A673 (cell line): ENCODE measurements at regions not wholly inside any gene's neighbourhood (a gene's known extent, or its start where the extent isn't known, plus 50 kb on each side); places are given as distances from the start of the nearest gene placed in this dataset.

ENCODE experiments used
- BruUV-seq: library from RNA; stranded (reverse); fragments of 400-500 nt; replicated peaks from 2 replicates; lab custom pipeline; 2021; lab: Mats Ljungman, UMichigan
- CTCF ChIA-PET: fragments of 300-600 bp; sonication (Branson Sonifier 250); formaldehyde crosslinking; loops from one replicate; lab custom pipeline; 2022; ENCODE audit warnings: antibody characterized with exemption; lab: Charles Lee
- POLR2A ChIA-PET: fragments of 300-600 bp; sonication (Branson Sonifier 250); formaldehyde crosslinking; loops from one replicate; lab custom pipeline; 2022; ENCODE audit warnings: antibody characterized with exemption; ENCODE audit not compliant: low non-redundant PET; lab: Charles Lee
- DNase-seq: peaks from one replicate; pipeline ENCODE4 v3.0.0-alpha.2; 2015; ENCODE audit warnings: low spot score
- H3K27ac ChIP-seq: fragments of 200-600 bp; sonication (generic); 2 replicates; pipeline ENCODE4 v1.5.1; 2016; ENCODE audit warnings: mixed run types, low read depth, mild to moderate bottlenecking, mixed read lengths, antibody characterized with exemption, low read length; ENCODE audit not compliant: poor library complexity, severe bottlenecking
- H3K27me3 ChIP-seq: fragments of 200-600 bp; sonication (generic); replicated peaks from 2 replicates; pipeline ENCODE4 v1.6.1; 2017; ENCODE audit warnings: mixed run types, low read depth, mild to moderate bottlenecking, mixed read lengths, antibody characterized with exemption, low read length; ENCODE audit not compliant: insufficient read depth, poor library complexity
- H3K36me3 ChIP-seq: fragments of 200-600 bp; sonication (generic); 2 replicates; pipeline ENCODE4 v1.6.1; 2016; ENCODE audit warnings: mixed run types, mild to moderate bottlenecking, mixed read lengths, antibody characterized with exemption, low read length; ENCODE audit not compliant: insufficient read depth, poor library complexity, severe bottlenecking
- H3K4me1 ChIP-seq: fragments of 200-600 bp; sonication (generic); 2 replicates; pipeline ENCODE4 v1.6.1; 2017; ENCODE audit warnings: mixed run types, mild to moderate bottlenecking, mixed read lengths, antibody characterized with exemption, low read length; ENCODE audit not compliant: insufficient read depth, poor library complexity, severe bottlenecking
- H3K4me3 ChIP-seq: fragments of 200-600 bp; sonication (generic); 2 replicates; pipeline ENCODE4 v1.5.1; 2016; ENCODE audit warnings: low read depth, mixed run types, mild to moderate bottlenecking, mixed read lengths, low read length; ENCODE audit not compliant: poor library complexity, severe bottlenecking
- H3K9me3 ChIP-seq: fragments of 200-600 bp; sonication (generic); 2 replicates; pipeline ENCODE4 v1.6.1; 2016; ENCODE audit warnings: mixed run types, low read depth, mild to moderate bottlenecking, mixed read lengths, antibody characterized with exemption, low read length; ENCODE audit not compliant: poor library complexity, severe bottlenecking
- CTCF ChIP-seq: fragments of 300-800, 200-600 bp; sonication (generic); conservative IDR thresholded peaks from 2 replicates; pipeline ENCODE4 v1.5.1; 2017; ENCODE audit warnings: low read depth, mild to moderate bottlenecking, antibody characterized with exemption, low read length, moderate library complexity, mixed read lengths
- EZH2 ChIP-seq: fragments of 200-600 bp; sonication (generic); IDR thresholded peaks from 2 replicates; pipeline ENCODE4 v1.6.1; 2017; ENCODE audit warnings: borderline replicate concordance, low read depth, mild to moderate bottlenecking, mixed read lengths, antibody characterized with exemption, low read length; ENCODE audit not compliant: poor library complexity, severe bottlenecking
- intact Hi-C: fragments of 100-400 bp; cut with micrococcal nuclease; formaldehyde crosslinking; loops from one replicate; pipeline ENCODE4 v1.10.0; 2022; ENCODE audit not compliant: unreplicated experiment

DNA sequence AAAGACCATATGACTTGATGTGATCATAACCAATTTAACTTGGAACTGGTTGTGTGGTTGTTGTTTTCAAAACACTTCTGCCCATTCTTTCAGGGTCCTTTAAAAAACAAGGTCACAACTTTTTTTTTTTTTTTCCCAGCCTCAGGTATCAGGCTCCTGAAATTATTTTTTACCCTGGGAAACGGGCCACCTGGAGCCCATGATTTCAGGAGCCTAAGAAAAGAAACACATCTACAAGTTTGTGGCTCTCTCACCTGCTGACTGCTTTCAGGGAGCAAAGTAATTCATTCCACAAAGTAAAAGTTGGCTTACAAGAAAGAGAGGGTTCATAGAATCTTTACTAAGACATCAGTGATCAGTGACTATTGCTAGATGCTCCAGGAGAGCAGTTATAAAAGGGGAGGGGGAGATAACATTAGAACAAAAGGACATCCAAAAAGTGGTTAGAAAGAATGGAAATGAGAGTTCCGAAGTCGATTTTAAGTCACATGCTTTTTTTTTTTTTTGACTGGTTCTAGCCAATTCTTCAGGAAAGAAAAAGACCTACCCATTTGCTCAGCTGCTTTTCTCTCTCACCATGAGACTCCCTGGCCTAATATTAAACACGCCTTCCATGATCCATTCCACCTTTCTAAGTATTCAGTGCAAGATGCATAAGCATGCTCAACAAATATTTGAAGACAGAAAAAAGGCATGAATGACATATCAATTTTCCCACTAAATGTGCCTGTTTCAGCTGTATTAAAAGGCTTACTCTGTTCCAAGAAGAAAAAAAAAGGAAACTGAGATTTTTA lies 267.3 kb downstream of the LRATD1 start:
- POLR2A ChIA-PET = no interaction called here
- Histone ChIP-seq H3K4me1 (no peaks in the 10 kb centered on the region), H3K27ac (no peak overlapping the region), H3K36me3 (no peaks in the 10 kb centered on the region), H3K27me3 (peaks cover 18% of the 10 kb centered on the region), H3K9me3 (no peaks in the 10 kb centered on the region), H3K4me3 (no peak overlapping the region)
- no peak for DNase-seq
- BruUV-seq = no TSS peak
- intact Hi-C loops = no loop called here
- no peak for TF ChIP-seq EZH2
- TF ChIP-seq CTCF = no peak
- CTCF ChIA-PET = no interaction called here

GRCh38 chr2:14901737-14902136 lies 269.2 kb downstream of the LRATD1 start:
- no peaks in the 10 kb centered on the region for H3K36me3 ChIP-seq
- H3K27me3 ChIP-seq = peaks cover 35% of the 10 kb centered on the region
- intact Hi-C loops = no loop called here
- H3K4me1 ChIP-seq = no peaks in the 10 kb centered on the region
- DNase-seq = peak; percentile 70
- no peaks in the 10 kb centered on the region for H3K9me3 ChIP-seq
- no peak overlapping the region for H3K27ac ChIP-seq
- TF ChIP-seq EZH2 (no peak), CTCF (no peak)
- no TSS peak for BruUV-seq
- POLR2A ChIA-PET = no interaction called here
- H3K4me3 ChIP-seq = no peak overlapping the region
- CTCF ChIA-PET = interaction anchor here (0.7 to 1.2 kb wide), 2 partner anchors 8 to 42 kb away, joined by 3 read pairs; no protein-coding TSS in a partner anchor

- Histone ChIP-seq H3K4me3 (no peak overlapping the region), H3K36me3 (no peaks in the 10 kb centered on the region), H3K27ac (no peak overlapping the region), H3K4me1 (no peaks in the 10 kb centered on the region), H3K9me3 (no peaks in the 10 kb centered on the region), H3K27me3 (peaks cover 37% of the 10 kb centered on the region)
- DNase-seq = no peak
- ChIA-PET POLR2A (no interaction called here), CTCF (interaction anchor here (0.6 to 0.7 kb wide), 3 partner anchors 15 to 1100 kb away, joined by 3 read pairs; no protein-coding TSS in a partner anchor)
- TF ChIP-seq CTCF = no peak
- TF ChIP-seq EZH2 = no peak
- intact Hi-C loops = no loop called here
- no TSS peak for BruUV-seq
Observed at GRCh38 chr2:14902953-14903352, 270.4 kb downstream of the LRATD1 start.
